ENCODE measurements at regions not wholly inside any gene's neighbourhood (a gene's known extent, or its start where the extent isn't known, plus 50 kb on each side); places are given as distances from the start of the nearest gene placed in this dataset.

DNA sequence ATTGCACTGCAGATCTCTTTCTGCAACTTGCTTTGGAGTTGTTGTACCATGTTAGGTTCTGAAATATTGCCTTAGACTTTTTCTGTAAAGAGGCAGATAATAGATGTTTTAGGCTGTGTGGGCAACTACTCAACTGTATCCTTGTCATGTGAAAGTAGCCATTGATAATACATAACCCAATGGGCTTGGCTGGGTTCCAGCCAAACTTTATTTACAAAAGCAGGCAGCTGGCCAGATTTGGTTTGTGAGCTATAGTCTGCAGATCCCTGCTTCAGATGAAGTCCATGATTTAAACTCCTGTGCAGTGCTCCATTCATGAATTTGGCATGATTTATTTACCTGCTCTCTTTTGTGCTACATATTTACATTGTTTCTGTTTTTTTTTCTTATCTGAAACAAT is 300.4 kb downstream of the IRX2 start:
- TF ChIP-seq, protein P1, sequence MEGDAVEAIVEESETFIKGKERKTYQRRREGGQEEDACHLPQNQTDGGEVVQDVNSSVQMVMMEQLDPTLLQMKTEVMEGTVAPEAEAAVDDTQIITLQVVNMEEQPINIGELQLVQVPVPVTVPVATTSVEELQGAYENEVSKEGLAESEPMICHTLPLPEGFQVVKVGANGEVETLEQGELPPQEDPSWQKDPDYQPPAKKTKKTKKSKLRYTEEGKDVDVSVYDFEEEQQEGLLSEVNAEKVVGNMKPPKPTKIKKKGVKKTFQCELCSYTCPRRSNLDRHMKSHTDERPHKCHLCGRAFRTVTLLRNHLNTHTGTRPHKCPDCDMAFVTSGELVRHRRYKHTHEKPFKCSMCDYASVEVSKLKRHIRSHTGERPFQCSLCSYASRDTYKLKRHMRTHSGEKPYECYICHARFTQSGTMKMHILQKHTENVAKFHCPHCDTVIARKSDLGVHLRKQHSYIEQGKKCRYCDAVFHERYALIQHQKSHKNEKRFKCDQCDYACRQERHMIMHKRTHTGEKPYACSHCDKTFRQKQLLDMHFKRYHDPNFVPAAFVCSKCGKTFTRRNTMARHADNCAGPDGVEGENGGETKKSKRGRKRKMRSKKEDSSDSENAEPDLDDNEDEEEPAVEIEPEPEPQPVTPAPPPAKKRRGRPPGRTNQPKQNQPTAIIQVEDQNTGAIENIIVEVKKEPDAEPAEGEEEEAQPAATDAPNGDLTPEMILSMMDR (IDR thresholded peaks at IDR 0.05) = no peak
- TF ChIP-seq EP300 (IDR thresholded peaks at IDR 0.05) (no peak), POLR2AphosphoS5 (IDR thresholded peaks at IDR 0.05) (no peak), POLR2A (IDR thresholded peaks at IDR 0.05) (no peak)

Measured in suprapubic skin (tissue), 4 donors.